ENCODE measurements at regions not wholly inside any gene's neighbourhood (a gene's known extent, or its start where the extent isn't known, plus 50 kb on each side); places are given as distances from the start of the nearest gene placed in this dataset.

DNA sequence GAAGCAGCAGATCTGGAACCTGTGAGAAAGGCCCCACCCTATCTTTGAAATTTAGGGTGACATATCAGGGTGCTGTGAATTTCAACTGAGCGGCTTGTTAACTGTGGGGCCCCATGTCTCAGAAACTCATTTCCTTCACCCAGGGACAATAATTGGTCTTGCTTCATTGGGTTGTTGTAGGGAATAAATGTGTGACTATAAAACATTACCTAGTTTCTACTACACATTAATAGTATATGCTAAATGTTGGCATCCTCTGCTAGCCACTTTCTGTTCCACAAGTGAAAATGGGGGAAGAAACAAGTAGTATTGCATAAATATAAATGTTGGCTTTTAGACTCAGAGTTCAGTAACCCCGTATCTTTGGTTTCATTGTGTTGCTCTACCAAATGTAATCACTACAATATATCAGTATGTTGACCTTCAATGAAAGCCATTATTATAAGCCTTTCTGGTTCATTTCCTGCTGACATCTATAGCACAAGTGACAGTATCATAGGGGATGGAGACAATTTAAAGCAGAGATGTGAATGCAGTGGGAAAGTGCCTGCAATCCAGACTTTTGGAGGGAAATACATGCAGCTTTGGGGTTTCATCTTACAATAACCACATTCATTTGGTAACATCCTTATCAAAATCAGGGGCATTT is 905.5 kb upstream of the RAG2 start:
- TF ChIP-seq, protein P1, sequence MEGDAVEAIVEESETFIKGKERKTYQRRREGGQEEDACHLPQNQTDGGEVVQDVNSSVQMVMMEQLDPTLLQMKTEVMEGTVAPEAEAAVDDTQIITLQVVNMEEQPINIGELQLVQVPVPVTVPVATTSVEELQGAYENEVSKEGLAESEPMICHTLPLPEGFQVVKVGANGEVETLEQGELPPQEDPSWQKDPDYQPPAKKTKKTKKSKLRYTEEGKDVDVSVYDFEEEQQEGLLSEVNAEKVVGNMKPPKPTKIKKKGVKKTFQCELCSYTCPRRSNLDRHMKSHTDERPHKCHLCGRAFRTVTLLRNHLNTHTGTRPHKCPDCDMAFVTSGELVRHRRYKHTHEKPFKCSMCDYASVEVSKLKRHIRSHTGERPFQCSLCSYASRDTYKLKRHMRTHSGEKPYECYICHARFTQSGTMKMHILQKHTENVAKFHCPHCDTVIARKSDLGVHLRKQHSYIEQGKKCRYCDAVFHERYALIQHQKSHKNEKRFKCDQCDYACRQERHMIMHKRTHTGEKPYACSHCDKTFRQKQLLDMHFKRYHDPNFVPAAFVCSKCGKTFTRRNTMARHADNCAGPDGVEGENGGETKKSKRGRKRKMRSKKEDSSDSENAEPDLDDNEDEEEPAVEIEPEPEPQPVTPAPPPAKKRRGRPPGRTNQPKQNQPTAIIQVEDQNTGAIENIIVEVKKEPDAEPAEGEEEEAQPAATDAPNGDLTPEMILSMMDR (IDR thresholded peaks at IDR 0.05) = no peak
- no peak for TF ChIP-seq POLR2A (IDR thresholded peaks at IDR 0.05)

Data from uterus (tissue), 2 donors.